ENCODE measurements at regions not wholly inside any gene's neighbourhood (a gene's known extent, or its start where the extent isn't known, plus 50 kb on each side); places are given as distances from the start of the nearest gene placed in this dataset.

- no peak for DNase-seq (ENCODE audit: low read depth in 2 of 2)
These were observed 710.6 kb upstream of the ID2 start for GRCh38 chr2:7971248-7971647.

- DNase-seq (ENCODE audit: low read depth in 2 of 2), result no peak
These were observed 710.0 kb upstream of the ID2 start for GRCh38 chr2:7971841-7972240.

- DNase-seq (ENCODE audit: low read depth in 2 of 2), result no peak
These were observed 709.2 kb upstream of the ID2 start for GRCh38 chr2:7972670-7973069.

- DNase-seq (ENCODE audit: low read depth in 2 of 2), result no peak
These were observed 707.9 kb upstream of the ID2 start for GRCh38 chr2:7973801-7974480.

DNA sequence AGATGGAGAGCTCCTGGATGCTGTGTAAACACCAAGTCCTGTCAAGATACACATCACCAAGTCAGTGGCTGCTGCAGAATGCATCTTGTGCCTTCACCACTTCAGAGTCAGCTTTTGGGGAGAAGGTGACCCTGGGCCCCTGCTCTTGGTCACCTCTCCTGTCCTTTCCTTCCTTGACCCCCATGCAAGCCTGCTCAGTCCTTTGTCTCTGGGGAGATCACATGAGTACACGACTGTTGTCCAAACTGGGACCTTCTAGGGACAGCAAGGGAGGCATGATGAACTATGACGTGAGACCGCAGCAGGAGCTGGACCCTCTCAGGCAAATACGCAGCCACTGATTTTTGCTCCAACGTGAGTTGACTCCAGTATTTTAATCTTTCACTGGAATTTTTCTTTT is 706.9 kb upstream of the ID2 start:
- no peak for DNase-seq (ENCODE audit: low read depth in 2 of 2)

- DNase-seq (ENCODE audit: low read depth in 2 of 2), result no peak
These were observed 705.6 kb upstream of the ID2 start for GRCh38 chr2:7976206-7976605.

DNA sequence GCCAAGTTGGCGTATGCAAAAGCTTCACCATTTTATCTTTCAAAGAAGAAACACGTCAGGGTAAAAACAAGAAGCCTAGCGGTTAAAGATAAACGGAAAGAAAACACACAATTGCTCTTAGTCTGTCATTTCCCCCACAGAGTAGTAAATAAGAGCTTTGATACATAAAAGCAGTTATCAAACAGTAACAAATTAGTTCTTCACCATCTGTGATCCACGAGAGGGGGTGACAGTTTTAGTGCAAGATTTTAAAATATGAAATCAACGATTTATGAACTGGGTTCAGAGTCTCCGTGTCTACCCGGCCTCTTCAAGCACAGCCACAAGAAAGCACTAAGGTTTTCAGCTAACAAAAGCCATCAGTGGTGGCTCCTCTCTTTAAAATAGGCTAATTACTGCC is 703.9 kb upstream of the ID2 start:
- no peak for DNase-seq (ENCODE audit: low read depth in 2 of 2)

DNA sequence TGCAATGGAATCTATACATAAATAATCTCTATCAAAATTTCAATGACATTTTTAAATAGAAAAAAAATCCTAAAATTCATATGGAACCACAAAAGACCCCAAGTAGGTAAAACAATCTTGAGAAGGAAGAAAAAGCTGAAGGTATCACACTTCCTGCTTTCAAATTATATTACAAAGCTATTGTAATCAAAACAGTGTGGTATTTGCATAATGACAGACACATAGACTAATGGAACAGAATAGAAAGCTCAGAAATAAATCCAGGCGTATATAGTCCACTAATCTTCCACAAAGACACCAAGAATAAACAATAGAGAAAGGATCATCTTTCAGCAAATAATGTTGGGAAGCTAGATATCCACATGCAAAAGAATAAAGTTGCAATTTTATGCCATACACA is 699.8 kb upstream of the ID2 start:
- no peak for DNase-seq (ENCODE audit: low read depth in 2 of 2)

GRCh38 chr2:7983451-7983850 is 698.4 kb upstream of the ID2 start:
- DNase-seq (ENCODE audit: low read depth in 2 of 2), result no peak

DNA sequence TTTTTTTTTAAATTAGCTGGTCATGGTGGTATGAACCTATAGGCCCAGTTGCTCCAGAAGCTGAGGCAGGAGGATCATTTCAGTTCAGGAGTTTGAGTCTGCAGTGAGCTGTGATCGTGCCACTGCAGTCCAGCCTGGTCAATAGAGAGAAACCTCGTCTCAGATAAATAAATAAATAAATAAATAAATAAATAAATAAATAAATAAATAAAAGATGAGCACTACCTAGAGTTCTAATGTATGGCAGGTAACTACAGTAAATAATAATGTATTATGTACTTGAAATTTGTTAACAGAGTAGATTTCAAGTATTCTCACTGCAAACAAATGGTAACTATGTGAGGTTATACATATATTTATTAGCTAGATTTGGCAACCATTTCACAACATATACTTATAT is 697.9 kb upstream of the ID2 start:
- DNase-seq (ENCODE audit: low read depth in 2 of 2), result no peak

DNA sequence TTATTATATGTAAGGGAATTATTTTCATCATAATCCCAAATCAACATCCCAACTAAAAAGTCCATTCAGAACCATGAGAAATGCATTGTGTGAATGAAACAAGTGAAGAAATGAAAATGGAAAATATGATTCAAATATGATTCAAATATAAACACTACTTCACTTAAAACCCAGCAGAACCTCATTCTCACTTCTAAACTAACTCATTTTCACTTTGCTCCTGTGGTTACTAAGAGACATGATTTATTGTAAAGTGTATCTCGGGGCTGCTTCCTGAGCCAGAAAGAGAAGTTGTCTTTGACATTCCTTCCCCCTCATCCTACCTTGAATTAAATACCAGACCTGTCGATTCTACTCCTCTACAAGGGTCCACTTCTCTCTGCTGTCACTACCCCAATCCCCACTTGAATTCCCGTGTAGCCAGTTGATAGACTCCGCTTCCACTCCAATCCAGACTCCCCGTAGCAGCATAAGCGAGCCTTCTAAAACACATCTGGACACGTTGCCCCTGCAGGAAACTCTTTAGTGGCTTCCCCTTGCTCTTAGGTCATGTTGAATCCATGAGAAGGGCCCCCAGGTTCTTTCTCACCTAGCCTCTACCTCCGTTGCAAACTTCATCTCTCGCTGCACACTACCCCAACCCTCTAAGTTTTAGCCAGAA is 697.0 kb upstream of the ID2 start:
- DNase-seq (ENCODE audit: low read depth in 2 of 2), result no peak

- no peak for DNase-seq (ENCODE audit: low read depth in 2 of 2)
These were observed 695.4 kb upstream of the ID2 start for GRCh38 chr2:7986431-7986830.

GRCh38 chr2:7987992-7988391 is 693.9 kb upstream of the ID2 start:
- no peak for DNase-seq (ENCODE audit: low read depth in 2 of 2)

- no peak for DNase-seq (ENCODE audit: low read depth in 2 of 2)
These were observed 693.4 kb upstream of the ID2 start for GRCh38 chr2:7988440-7988839.

DNA sequence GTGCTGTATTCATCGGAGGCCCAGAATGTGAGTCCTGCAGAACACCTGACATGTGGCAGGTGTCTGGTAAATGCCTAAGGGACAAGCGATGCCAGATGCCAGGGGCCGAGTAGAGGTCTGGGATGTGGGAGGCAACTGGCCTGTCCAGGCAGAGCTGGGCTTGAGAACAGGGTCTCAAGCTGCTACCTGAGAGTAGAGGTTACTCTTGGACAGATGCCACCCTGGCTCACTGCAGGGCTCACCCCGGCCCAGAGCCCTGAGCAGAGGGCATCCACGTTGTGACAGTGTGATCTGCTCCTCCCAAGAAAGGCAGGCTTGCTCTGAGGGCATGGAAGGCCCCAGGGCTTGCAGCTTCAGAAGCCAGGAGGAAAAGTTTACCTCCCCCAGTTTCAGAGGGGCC is 692.0 kb upstream of the ID2 start:
- no peak for DNase-seq (ENCODE audit: low read depth in 2 of 2)

GRCh38 chr2:7992612-7993602 is 688.9 kb upstream of the ID2 start:
- no peak for DNase-seq (ENCODE audit: low read depth in 2 of 2)

GRCh38 chr2:7994397-7994951 is 687.4 kb upstream of the ID2 start:
- DNase-seq (ENCODE audit: low read depth in 2 of 2), result no peak

- DNase-seq (ENCODE audit: low read depth in 2 of 2), result no peak
These were observed 684.6 kb upstream of the ID2 start for GRCh38 chr2:7997279-7997678.

- DNase-seq (ENCODE audit: low read depth in 2 of 2), result no peak
These were observed 682.0 kb upstream of the ID2 start for GRCh38 chr2:7999683-8000476.

DNA sequence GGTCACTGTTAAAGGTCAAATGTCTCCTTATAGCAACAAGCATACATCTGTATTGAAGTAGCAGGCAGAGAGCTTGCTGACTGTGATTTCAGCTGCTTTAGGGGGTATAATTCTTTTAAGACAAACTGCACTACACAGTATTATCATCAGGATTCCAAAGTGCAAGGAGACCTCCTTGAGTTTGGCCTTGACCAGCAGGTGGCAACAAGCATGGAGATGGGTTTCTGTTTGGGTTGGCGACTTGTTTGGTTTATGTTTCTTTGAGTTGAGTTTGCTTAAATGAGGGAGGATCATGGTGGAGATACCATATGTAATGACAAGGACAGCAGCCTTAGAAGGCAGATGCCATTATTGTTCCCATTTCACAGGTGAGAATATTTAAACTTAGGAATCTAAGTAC is 681.0 kb upstream of the ID2 start:
- DNase-seq (ENCODE audit: low read depth in 2 of 2), result no peak

DNA sequence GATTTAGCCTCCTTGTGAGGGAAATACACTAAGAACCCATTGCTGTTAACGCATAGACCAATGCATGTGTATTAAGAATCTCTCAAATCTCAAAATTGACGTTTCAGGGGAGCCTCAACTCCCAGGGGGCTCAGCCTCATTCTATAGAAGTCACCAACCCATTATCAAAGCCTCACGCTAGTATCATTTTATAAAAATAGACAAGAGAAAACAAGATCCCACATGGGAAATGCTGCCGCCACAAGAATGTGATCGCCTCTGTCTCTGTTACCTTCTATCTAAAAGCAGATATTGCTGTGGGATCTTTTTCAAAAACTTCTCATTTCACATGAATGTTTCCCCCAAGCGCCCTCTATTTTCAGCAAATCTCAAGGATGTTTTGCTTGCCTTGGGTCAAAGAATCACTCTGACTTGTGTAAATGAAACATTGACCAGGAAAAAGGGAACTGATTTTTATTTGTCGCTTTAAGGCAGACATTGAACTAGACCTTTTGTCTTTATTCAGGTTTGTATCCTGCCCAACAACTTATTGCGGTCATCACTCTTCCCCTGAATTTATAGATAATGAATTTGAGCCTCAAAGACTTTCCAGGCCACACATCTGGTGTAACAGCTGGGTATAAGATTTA is 679.0 kb upstream of the ID2 start:
- no peak for DNase-seq (ENCODE audit: low read depth in 2 of 2)
